ENCODE measurements at regions not wholly inside any gene's neighbourhood (a gene's known extent, or its start where the extent isn't known, plus 50 kb on each side); places are given as distances from the start of the nearest gene placed in this dataset.

DNA sequence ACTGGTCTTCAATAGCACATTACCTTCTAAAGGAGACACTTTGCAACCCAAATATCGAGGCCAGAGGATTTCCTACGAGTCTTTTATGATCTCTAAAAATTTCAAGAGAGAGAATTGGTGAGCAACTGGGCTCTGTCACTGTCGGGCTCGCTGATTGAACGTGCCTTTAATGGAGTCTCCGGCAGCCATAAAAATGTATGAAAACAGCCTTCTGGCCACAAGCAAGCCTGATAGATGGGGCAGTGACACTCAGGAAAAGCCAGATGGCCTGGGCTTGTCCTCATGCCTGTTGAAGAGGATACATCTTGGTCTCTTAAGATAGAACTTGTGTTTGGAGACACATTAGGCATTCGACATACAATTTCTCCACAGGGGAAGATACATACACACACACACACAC is 419.5 kb upstream of the PROK2 start:
- DNase-seq (ENCODE audit: low read depth) (no peak), FAIRE-seq (no peak)
- Histone ChIP-seq H3K9me3 (ENCODE audit: insufficient read depth, low read depth, low read length) (peaks cover 6% of the 10 kb centered on the region), H3K4me2 (ENCODE audit: low read length) (no peak overlapping the region), H4K20me1 (ENCODE audit: insufficient read depth, low read length) (no peaks in the 10 kb centered on the region), H2AFZ (ENCODE audit: low read depth, low read length) (no peak overlapping the region), H3K9ac (ENCODE audit: low read length) (no peak overlapping the region), H3K4me1 (ENCODE audit: insufficient read depth, low read length) (no peaks in the 10 kb centered on the region), H3K36me3 (ENCODE audit: insufficient read depth, low read length) (no peaks in the 10 kb centered on the region), H3K27me3 (ENCODE audit: insufficient read depth, low read length) (peaks cover 17% of the 10 kb centered on the region), H3K4me3 (ENCODE audit: insufficient read depth, low read depth, low read length) (no peak overlapping the region), H3K27ac (ENCODE audit: low read depth, low read length) (no peak overlapping the region), H3K79me2 (ENCODE audit: insufficient read depth, low read length) (no peaks in the 10 kb centered on the region)
- TF ChIP-seq, protein P1, sequence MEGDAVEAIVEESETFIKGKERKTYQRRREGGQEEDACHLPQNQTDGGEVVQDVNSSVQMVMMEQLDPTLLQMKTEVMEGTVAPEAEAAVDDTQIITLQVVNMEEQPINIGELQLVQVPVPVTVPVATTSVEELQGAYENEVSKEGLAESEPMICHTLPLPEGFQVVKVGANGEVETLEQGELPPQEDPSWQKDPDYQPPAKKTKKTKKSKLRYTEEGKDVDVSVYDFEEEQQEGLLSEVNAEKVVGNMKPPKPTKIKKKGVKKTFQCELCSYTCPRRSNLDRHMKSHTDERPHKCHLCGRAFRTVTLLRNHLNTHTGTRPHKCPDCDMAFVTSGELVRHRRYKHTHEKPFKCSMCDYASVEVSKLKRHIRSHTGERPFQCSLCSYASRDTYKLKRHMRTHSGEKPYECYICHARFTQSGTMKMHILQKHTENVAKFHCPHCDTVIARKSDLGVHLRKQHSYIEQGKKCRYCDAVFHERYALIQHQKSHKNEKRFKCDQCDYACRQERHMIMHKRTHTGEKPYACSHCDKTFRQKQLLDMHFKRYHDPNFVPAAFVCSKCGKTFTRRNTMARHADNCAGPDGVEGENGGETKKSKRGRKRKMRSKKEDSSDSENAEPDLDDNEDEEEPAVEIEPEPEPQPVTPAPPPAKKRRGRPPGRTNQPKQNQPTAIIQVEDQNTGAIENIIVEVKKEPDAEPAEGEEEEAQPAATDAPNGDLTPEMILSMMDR (IDR thresholded peaks at IDR 0.05; ENCODE audit: insufficient read depth, low read depth, low read length), result no peak
- no peak for TF ChIP-seq EZH2 (IDR thresholded peaks at IDR 0.05; ENCODE audit: insufficient read depth, low read length)
- Mint-ChIP-seq H3K27ac (ENCODE audit: unreplicated experiment) (no peak overlapping the region), H3K4me3 (ENCODE audit: unreplicated experiment) (no peak overlapping the region), H3K27me3 (ENCODE audit: low read depth, unreplicated experiment) (peaks cover 16% of the 10 kb centered on the region), H3K4me1 (ENCODE audit: low read depth, unreplicated experiment) (no peaks in the 10 kb centered on the region), H3K9me3 (ENCODE audit: unreplicated experiment) (peaks cover 18% of the 10 kb centered on the region), H3K36me3 (ENCODE audit: low read depth, unreplicated experiment) (peaks cover 2% of the 10 kb centered on the region)

DNA sequence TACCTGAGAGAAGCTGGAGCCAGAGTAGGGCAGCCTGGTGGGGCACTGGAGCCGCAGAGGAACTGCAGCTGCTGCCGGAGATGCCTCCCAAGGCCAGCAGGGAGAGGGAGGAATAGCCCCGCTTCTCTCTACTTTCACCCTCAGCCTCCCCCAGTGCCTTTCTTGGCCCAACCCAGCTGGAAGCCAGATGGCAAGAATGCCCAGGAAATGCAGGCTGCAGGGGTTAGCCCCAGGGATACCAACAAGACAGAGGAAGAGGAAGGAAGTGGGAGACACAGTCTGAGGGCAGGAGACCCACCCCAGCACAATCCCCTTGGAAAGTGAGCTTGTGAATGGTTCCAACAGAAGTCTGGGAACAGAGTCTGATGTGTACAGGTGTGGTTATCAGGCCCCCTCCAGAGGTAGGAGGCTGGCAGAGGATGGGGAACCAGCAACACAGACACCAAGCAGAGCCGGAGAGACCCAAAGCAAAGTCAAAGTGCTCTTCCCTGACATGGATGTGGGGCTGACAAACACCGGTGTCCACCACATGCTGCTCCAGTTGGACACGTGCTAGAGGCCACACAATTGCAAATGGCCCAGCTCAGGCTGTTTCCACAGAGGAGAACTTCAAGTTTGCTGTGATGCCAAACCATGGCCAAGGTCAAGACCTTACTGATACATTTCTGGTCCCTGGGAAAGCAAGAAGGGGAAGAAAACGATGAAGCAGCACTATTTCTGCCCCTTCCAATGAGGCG is 418.8 kb upstream of the PROK2 start:
- Mint-ChIP-seq H3K4me3 (ENCODE audit: unreplicated experiment) (no peak overlapping the region), H3K9me3 (ENCODE audit: unreplicated experiment) (peaks cover 18% of the 10 kb centered on the region), H3K27me3 (ENCODE audit: low read depth, unreplicated experiment) (peaks cover 18% of the 10 kb centered on the region), H3K27ac (ENCODE audit: unreplicated experiment) (no peak overlapping the region), H3K4me1 (ENCODE audit: low read depth, unreplicated experiment) (no peaks in the 10 kb centered on the region), H3K36me3 (ENCODE audit: low read depth, unreplicated experiment) (peaks cover 2% of the 10 kb centered on the region)
- Histone ChIP-seq H3K79me2 (ENCODE audit: insufficient read depth, low read length) (no peaks in the 10 kb centered on the region), H3K36me3 (ENCODE audit: insufficient read depth, low read length) (no peaks in the 10 kb centered on the region), H3K4me2 (ENCODE audit: low read length) (no peak overlapping the region), H3K4me1 (ENCODE audit: insufficient read depth, low read length) (no peaks in the 10 kb centered on the region), H3K9me3 (ENCODE audit: insufficient read depth, low read depth, low read length) (peaks cover 6% of the 10 kb centered on the region), H3K27me3 (ENCODE audit: insufficient read depth, low read length) (peaks cover 17% of the 10 kb centered on the region), H3K4me3 (ENCODE audit: insufficient read depth, low read depth, low read length) (no peak overlapping the region), H3K9ac (ENCODE audit: low read length) (no peak overlapping the region), H2AFZ (ENCODE audit: low read depth, low read length) (no peak overlapping the region), H4K20me1 (ENCODE audit: insufficient read depth, low read length) (no peaks in the 10 kb centered on the region), H3K27ac (ENCODE audit: low read depth, low read length) (no peak overlapping the region)
- no peak for TF ChIP-seq EZH2 (IDR thresholded peaks at IDR 0.05; ENCODE audit: insufficient read depth, low read length)
- TF ChIP-seq, protein P1 (IDR thresholded peaks at IDR 0.05; ENCODE audit: insufficient read depth, low read depth, low read length), result no peak
- DNase-seq (ENCODE audit: low read depth) (no peak), FAIRE-seq (no peak)

DNA sequence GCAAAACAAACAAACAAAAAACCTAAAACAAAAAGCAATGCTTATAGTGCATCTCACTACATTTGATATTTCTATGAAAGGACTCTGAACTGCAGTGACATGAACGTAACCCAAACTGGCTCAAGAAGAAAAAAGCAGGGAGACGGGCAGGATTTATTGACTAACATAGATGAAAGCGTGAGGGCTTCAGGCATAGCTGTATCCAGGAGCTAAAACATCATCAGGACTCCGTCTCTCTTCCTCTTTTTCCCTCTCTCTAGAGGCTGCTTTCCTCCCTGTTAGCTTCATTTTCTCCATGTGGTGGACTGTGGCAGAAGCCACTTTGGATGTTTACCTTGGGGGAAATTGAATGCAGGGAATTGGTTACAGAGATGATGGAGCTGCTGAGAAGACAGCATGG is 418.2 kb upstream of the PROK2 start:
- no peak overlapping the region for H3K4me2 ChIP-seq (ENCODE audit: low read length)
- H3K9me3 ChIP-seq (ENCODE audit: insufficient read depth, low read depth, low read length), result peaks cover 6% of the 10 kb centered on the region
- peaks cover 2% of the 10 kb centered on the region for H3K36me3 Mint-ChIP-seq (ENCODE audit: low read depth, unreplicated experiment)
- no peak overlapping the region for H2AFZ ChIP-seq (ENCODE audit: low read depth, low read length)
- H3K27me3 Mint-ChIP-seq (ENCODE audit: low read depth, unreplicated experiment), result peaks cover 18% of the 10 kb centered on the region
- no peak overlapping the region for H3K4me3 ChIP-seq (ENCODE audit: insufficient read depth, low read depth, low read length)
- no peaks in the 10 kb centered on the region for H4K20me1 ChIP-seq (ENCODE audit: insufficient read depth, low read length)
- TF ChIP-seq EZH2 (IDR thresholded peaks at IDR 0.05; ENCODE audit: insufficient read depth, low read length), result no peak
- TF ChIP-seq, protein P1 (IDR thresholded peaks at IDR 0.05; ENCODE audit: insufficient read depth, low read depth, low read length), result no peak
- peaks cover 17% of the 10 kb centered on the region for H3K27me3 ChIP-seq (ENCODE audit: insufficient read depth, low read length)
- DNase-seq (ENCODE audit: low read depth) (no peak), FAIRE-seq (no peak)
- H3K9ac ChIP-seq (ENCODE audit: low read length), result no peak overlapping the region
- H3K27ac ChIP-seq (ENCODE audit: low read depth, low read length), result no peak overlapping the region
- H3K9me3 Mint-ChIP-seq (ENCODE audit: unreplicated experiment), result peaks cover 18% of the 10 kb centered on the region
- no peak overlapping the region for H3K27ac Mint-ChIP-seq (ENCODE audit: unreplicated experiment)
- no peaks in the 10 kb centered on the region for H3K36me3 ChIP-seq (ENCODE audit: insufficient read depth, low read length)
- H3K79me2 ChIP-seq (ENCODE audit: insufficient read depth, low read length), result no peaks in the 10 kb centered on the region
- H3K4me1 Mint-ChIP-seq (ENCODE audit: low read depth, unreplicated experiment), result no peaks in the 10 kb centered on the region
- H3K4me1 ChIP-seq (ENCODE audit: insufficient read depth, low read length), result no peaks in the 10 kb centered on the region
- no peak overlapping the region for H3K4me3 Mint-ChIP-seq (ENCODE audit: unreplicated experiment)

All from astrocyte (in vitro differentiated cells and primary cell).